HG03280 (cell line): ENCODE measurements at regions not wholly inside any gene's neighbourhood (a gene's known extent, or its start where the extent isn't known, plus 50 kb on each side); places are given as distances from the start of the nearest gene placed in this dataset.

ENCODE experiments used
- ATAC-seq: cut with Tn5 transposase; IDR thresholded peaks from one replicate; pipeline ENCODE4 v1.9.1; 2021; ENCODE audit warnings: mild to moderate bottlenecking, moderate library complexity; ENCODE audit not compliant: unreplicated experiment

GRCh38 chr3:75985432-75985831, 200.1 kb upstream of the ZNF717 start:
- no peak for ATAC-seq

GRCh38 chr3:76010252-76010651, 224.9 kb upstream of the ZNF717 start:
- ATAC-seq, result no peak

GRCh38 chr3:76011121-76011520, 225.8 kb upstream of the ZNF717 start:
- ATAC-seq, result no peak

- ATAC-seq, result no peak
These were observed 230.1 kb upstream of the ZNF717 start for GRCh38 chr3:76015496-76015895.

DNA sequence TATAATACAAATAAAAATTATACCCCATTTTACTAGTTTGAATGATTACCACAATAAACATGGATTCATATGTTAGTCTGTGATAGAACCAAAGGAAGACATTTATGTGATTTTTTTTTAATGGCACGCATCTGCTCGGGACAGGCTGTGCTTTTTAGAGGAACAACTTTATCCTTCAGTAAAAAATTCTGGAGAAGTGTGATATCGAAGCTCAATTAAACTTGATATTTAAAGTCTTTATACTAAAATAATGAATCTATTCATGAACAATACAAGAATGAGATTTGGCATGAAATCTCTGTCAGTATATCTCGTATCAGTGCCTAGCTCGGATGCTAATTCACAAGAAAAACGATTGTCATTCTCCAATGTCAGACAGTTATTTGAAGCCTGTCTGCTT, 230.8 kb upstream of the ZNF717 start:
- no peak for ATAC-seq

DNA sequence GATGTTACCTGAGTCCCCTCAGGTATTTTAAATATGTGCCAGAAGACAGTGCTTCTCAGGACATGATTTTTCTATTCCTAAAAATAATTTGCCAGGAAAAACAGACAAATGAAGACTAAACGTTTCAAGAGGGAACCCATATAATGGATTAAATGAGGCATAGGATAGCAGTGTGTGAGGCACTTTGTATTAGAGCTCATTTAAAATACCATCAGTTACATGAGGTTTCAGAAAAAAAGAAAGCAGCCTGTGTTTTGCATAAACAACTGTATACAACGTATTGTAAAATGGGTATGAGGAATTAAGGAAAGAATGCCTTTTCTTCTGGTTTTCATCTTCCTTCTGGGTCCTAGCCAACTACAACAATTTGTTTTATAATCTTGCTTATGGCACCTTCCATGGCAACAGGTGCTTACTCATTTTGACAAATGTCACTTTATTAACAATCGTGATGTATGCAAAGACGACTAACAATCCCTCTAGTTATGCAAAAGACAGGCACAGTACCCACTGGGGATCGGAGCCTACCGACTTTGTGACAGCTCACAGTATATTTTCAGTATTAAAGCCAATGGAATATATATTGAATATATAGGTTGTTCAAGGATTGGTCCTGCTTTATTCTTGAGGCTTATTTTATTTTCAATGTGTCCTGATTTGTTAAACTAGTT, 231.6 kb upstream of the ZNF717 start:
- no peak for ATAC-seq

DNA sequence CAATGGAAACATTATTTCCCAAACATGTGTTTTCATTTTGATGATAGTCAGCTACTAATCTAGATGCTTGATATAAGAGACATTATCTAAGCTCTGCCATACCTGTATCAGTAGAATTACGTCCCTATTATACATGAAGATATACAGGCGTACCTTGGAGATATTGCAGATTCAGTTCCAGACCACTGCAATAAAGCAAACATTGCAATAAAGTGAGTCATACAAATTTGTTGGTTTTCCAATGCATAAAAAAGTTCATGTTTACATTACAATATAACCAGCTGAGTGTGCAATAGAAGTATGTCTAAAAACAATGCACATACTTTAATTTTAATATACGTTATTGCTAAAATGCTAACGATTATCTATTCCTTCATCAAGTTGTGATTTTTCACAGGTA, 236.0 kb upstream of the ZNF717 start:
- no peak for ATAC-seq

GRCh38 chr3:76024640-76025039, 239.3 kb upstream of the ZNF717 start:
- no peak for ATAC-seq

DNA sequence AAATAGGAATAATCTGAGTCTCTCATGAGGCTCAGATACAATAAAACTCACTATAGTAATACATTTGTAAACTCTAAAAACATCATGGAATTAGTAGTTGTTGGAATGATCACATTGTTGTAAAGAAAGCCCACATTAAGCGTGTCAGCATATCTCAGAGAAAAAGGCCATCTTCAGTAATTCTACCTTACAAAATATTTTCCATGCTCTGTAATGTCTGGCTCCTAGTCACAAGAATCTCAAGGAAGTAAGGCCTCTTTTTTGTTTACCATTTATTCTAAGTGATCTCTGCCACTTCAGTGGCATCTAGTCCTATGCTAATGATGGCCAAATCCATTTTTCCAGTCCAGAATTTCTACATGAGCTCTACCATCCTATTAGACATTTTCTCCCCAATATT, 240.2 kb upstream of the ZNF717 start:
- ATAC-seq, result no peak

- ATAC-seq, result no peak
These were observed 241.0 kb upstream of the ZNF717 start for GRCh38 chr3:76026379-76026778.

- no peak for ATAC-seq
These were observed 243.4 kb upstream of the ZNF717 start for GRCh38 chr3:76028774-76029173.

DNA sequence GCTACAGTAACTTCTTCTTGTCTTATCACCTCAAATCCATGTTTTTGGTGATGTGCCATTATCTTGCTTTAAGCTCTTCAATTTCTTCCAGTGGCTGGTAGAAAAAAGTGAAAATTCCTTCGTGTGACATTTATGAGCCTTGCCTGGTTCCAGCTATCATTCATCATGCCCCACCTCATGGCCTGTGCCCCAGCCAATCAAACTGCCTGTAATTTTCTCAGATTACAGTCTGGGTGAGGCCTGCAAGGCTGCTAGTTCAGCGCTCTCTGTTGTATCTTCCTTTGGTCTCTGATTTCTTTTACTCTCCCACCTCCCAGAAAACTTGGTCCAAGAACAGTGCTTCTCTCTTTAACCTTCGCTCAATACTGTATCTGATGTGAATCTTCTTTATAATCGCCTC, 249.3 kb upstream of the ZNF717 start:
- ATAC-seq, result no peak

DNA sequence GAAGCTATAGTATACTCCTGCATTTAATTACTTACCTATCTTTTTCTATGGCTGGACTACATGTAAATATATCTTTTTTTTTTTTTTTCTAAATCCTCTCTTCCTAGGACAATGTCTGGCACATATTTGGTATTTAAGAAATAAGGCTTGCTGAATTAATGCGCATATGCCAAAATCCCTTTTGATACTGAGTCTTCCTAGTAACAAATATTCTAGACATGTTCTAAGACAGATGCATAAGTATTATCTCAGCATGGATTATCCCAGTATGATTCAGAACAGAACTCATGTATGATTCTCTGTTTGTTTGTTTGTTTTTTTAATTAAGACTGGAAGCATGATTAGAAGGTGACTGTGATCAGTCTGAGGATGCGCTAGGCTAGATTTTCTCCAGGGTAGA, 249.8 kb upstream of the ZNF717 start:
- no peak for ATAC-seq

GRCh38 chr3:76038949-76039348, 253.6 kb upstream of the ZNF717 start:
- no peak for ATAC-seq

DNA sequence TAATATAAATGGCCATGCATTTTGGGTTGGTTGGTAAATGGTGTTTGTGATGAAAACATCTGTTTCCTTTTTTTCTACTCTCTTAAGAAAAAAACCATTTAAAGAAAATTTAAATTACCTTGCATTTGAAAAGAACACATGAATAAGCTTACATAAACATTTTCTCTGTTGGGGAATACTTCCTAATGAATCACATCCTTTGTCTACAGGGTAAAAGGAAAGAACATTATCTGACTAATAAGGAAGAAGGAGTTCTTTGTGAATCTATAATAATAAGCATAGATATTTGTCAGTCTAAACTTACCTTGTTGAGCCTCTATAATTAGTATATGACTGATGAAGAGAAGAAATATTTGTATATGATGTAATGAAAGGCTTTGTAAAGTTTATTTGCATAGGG, 254.1 kb upstream of the ZNF717 start:
- no peak for ATAC-seq

DNA sequence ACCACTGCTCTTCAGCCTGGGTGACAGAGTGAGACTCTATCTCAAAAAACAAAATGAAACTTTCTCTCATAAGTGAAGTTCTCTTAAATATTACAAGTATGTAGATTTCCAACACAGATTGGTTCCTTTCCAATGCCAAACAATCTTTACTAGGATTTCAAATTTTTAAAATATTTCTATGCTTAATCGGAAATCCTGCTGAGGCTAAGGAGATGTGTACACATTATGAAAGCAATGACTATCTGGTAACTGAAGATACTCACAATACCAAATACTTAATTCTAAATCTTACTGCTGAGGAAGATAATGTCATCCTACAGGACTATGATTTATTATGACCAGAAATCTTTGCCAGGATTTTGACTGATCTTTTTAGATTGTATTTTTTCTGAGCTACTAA, 255.6 kb upstream of the ZNF717 start:
- ATAC-seq, result no peak

GRCh38 chr3:76043746-76044145, 258.4 kb upstream of the ZNF717 start:
- ATAC-seq, result no peak

GRCh38 chr3:76044601-76045600, 259.6 kb upstream of the ZNF717 start:
- no peak for ATAC-seq

DNA sequence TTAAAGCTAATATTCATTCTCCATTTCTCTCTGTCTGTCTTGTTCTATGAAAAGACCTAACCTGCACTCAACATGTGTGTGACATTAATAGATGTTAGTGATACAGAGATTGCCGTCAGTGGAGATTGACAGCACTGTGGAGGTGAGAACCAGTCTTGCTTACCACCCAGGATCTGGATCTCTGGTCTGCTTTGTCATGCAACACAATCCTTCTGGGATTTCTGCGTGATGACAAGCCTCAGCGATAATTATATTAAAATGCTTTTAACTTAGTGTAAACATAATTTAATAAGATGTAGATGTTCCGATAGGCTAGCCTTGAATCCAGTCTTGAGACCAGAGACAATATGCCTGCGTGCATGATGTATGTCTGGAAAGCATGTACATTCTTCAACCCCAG, 262.0 kb upstream of the ZNF717 start:
- ATAC-seq, result no peak

GRCh38 chr3:76049776-76050175, 264.4 kb upstream of the ZNF717 start:
- no peak for ATAC-seq

DNA sequence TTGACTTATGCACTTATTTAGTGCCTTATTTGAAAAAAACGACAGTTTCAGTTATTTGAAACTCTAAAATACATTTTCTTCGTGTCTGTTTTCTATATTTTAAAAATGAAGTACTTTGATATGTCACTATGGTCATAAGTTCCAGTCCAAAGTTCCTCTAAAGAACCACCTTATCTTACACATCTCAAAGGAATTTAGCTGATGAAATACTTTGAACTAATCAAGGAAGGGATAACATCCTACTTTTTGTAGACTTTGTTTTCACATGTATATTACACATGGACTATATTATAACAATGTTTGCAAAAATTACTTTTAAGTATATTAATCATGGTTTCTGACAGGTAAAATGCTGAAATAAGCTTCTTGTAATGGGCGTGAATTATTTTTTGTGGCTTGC, 265.8 kb upstream of the ZNF717 start:
- ATAC-seq, result no peak

- ATAC-seq, result no peak
These were observed 269.1 kb upstream of the ZNF717 start for GRCh38 chr3:76054404-76054803.
